ENCODE measurements at regions not wholly inside any gene's neighbourhood (a gene's known extent, or its start where the extent isn't known, plus 50 kb on each side); places are given as distances from the start of the nearest gene placed in this dataset.
A peak's percentile ranks its signal among the peaks of the same experiment; 100 is the strongest.

DNA sequence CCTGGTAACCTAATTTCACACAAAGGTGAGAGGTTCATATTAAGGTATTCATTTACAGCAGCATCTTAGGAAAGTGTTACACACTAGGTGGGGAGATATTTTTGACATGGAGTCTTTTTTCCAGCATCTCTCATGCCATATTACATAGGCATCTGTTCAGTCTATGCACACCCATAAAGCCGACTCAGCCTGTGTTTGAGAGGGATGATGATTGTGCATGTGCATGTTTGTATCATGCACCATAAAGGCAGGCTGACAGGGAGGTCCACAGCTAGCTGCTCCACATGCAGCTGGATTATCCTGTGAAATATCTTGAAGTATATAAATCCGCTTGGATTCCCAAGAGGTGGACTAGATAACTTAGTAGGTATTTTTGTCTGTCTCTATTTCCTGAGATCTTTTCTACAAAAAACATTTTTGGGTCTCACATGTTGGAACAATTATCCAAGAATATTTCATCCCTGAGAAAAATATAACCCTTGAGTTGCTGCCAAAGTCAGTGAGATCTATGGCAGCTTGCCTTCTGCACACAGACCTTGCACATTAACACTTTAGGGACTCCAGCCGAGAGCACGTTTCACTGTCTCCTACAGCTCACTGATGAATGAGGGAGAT, 288.4 kb upstream of the DPH6 start:
- Histone ChIP-seq H3K4me1 (peaks cover 6% of the 10 kb centered on the region), H3F3A (ENCODE audit: low read depth) (no peaks in the 10 kb centered on the region), H3K36me3 (no peaks in the 10 kb centered on the region), H3K4me3 (no peak overlapping the region), H3K27me3 (no peaks in the 10 kb centered on the region), H2AFZ (replicated peaks) (peak overlapping the region; percentile 63), H4K20me1 (ENCODE audit: low read depth) (no peaks in the 10 kb centered on the region), H3K9me3 (ENCODE audit: low read depth) (no peaks in the 10 kb centered on the region), H3K4me2 (no peak overlapping the region), H3K9ac (no peak overlapping the region), H3K79me2 (ENCODE audit: low read depth) (no peaks in the 10 kb centered on the region), H3K27ac (no peak overlapping the region)
- Mint-ChIP-seq H3K4me3 (no peak overlapping the region), H3K27me3 (ENCODE audit: insufficient read depth, low read depth) (no peaks in the 10 kb centered on the region), H3K9me3 (no peaks in the 10 kb centered on the region), H3K36me3 (no peaks in the 10 kb centered on the region), H3K4me1 (peaks cover 12% of the 10 kb centered on the region), H3K27ac (no peak overlapping the region)
- no peak for TF ChIP-seq EZH2phosphoT487 (IDR thresholded peaks at IDR 0.05)
- TF ChIP-seq CTCF (IDR thresholded peaks at IDR 0.05), result no peak
- TF ChIP-seq EZH2 (IDR thresholded peaks at IDR 0.05), result no peak
- no peak for DNase-seq (ENCODE audit: low spot score)

DNA sequence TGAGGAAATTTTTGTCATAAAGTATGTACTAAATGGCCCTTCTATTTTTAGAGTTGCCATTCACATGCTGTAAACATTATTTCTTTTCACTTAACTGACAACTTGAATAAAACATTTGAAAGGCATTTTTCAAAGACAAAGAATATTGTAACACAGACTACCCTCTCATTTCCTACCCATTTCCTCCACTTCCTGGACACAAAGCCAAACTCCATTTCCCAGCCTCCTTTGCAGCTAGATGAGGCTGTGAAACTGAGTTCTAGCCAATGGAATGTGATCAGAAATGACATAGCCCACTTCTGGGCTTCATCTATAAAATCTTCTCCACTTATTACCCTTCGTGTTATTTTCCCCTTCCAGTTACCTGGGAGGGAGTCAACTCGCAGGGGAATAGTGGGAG, 288.9 kb upstream of the DPH6 start:
- Histone ChIP-seq H3K9ac (no peak overlapping the region), H3K9me3 (ENCODE audit: low read depth) (no peaks in the 10 kb centered on the region), H4K20me1 (ENCODE audit: low read depth) (no peaks in the 10 kb centered on the region), H3K4me1 (peaks cover 6% of the 10 kb centered on the region), H3K27ac (no peak overlapping the region), H3K4me2 (no peak overlapping the region), H3K36me3 (no peaks in the 10 kb centered on the region), H3F3A (ENCODE audit: low read depth) (no peaks in the 10 kb centered on the region), H3K79me2 (ENCODE audit: low read depth) (no peaks in the 10 kb centered on the region), H3K4me3 (no peak overlapping the region), H3K27me3 (no peaks in the 10 kb centered on the region), H2AFZ (replicated peaks) (no peak overlapping the region)
- Mint-ChIP-seq H3K36me3 (no peaks in the 10 kb centered on the region), H3K4me3 (no peak overlapping the region), H3K27ac (no peak overlapping the region), H3K9me3 (no peaks in the 10 kb centered on the region), H3K4me1 (peaks cover 12% of the 10 kb centered on the region), H3K27me3 (ENCODE audit: insufficient read depth, low read depth) (no peaks in the 10 kb centered on the region)
- TF ChIP-seq EZH2 (IDR thresholded peaks at IDR 0.05) (no peak), CTCF (IDR thresholded peaks at IDR 0.05) (no peak), EZH2phosphoT487 (IDR thresholded peaks at IDR 0.05) (no peak)
- no peak for DNase-seq (ENCODE audit: low spot score)

DNA sequence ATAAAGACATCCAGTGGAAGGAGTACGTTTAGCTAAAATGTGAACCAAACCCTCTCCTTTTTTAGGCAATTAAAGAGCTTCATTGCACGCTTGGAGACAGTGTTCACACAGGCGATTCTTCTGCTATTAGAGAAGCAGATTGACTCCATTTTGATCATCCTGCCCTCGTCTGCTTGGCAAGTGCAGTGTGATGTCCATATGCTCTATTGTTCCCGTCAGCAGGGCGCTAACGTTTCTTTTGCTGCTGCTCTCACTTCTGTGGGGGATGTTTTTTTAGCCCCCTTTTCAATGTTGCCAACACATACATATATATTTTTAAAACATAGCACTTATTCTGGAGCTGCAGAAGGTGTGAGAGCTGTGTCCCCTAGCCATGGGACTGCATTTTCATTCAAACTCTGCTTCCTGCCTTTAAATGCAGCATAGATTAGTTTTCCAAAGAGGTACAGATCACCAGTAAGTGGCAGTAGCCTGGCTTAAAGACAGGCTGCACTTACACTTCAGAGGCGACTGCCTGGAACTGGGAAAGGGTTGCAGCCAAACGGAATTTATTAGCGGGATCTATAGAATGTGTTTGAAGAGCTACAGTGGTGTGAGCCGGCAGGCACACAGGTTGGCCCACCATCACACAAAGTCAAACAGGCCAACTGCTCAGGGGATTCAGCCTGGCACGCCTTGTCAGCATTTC, 292.6 kb upstream of the DPH6 start:
- no peaks in the 10 kb centered on the region for H3K9me3 ChIP-seq (ENCODE audit: low read depth)
- no peaks in the 10 kb centered on the region for H3K79me2 ChIP-seq (ENCODE audit: low read depth)
- peak overlapping the region; percentile 6 for H2AFZ ChIP-seq (replicated peaks)
- Mint-ChIP-seq H3K9me3 (no peaks in the 10 kb centered on the region), H3K27ac (no peak overlapping the region), H3K36me3 (no peaks in the 10 kb centered on the region), H3K4me3 (no peak overlapping the region), H3K4me1 (peaks cover 12% of the 10 kb centered on the region), H3K27me3 (ENCODE audit: insufficient read depth, low read depth) (no peaks in the 10 kb centered on the region)
- no peaks in the 10 kb centered on the region for H3K27me3 ChIP-seq
- peaks cover 11% of the 10 kb centered on the region for H3K4me1 ChIP-seq
- no peak overlapping the region for H3K4me2 ChIP-seq
- H3K9ac ChIP-seq, result no peak overlapping the region
- no peak for TF ChIP-seq CTCF (IDR thresholded peaks at IDR 0.05)
- no peak for TF ChIP-seq EZH2phosphoT487 (IDR thresholded peaks at IDR 0.05)
- no peak for TF ChIP-seq EZH2 (IDR thresholded peaks at IDR 0.05)
- H3K4me3 ChIP-seq, result no peak overlapping the region
- H3F3A ChIP-seq (ENCODE audit: low read depth), result no peaks in the 10 kb centered on the region
- H3K27ac ChIP-seq, result no peak overlapping the region
- no peaks in the 10 kb centered on the region for H4K20me1 ChIP-seq (ENCODE audit: low read depth)
- DNase-seq (ENCODE audit: low spot score), result peak; percentile 11
- H3K36me3 ChIP-seq, result no peaks in the 10 kb centered on the region

Data from neural progenitor cell (in vitro differentiated cells).